Common myeloid progenitor, CD34-positive (primary cell): ENCODE measurements at regions not wholly inside any gene's neighbourhood (a gene's known extent, or its start where the extent isn't known, plus 50 kb on each side); places are given as distances from the start of the nearest gene placed in this dataset.

Experiments
- CTCF ChIA-PET: fragments of 350-600 bp; sonication (Branson Sonifier 250); formaldehyde crosslinking; loops from one replicate; lab custom pipeline; 2021; ENCODE audit warnings: antibody characterized with exemption; lab: Charles Lee
- POLR2A ChIA-PET: fragments of 350-600 bp; sonication (Branson Sonifier 250); formaldehyde crosslinking; loops from one replicate; lab custom pipeline; 2021; ENCODE audit warnings: antibody characterized with exemption; lab: Charles Lee
- DNase-seq, 3 donors: peaks; one replicate each; pipeline versions ENCODE4 v3.0.0 to v3.0.0-alpha.2; 2013
- H3K27ac ChIP-seq, 2 experiments: 1 replicate in 1 of 2; 2 replicates in 1 of 2; pipeline ENCODE4 v1.7.0; 2013; ENCODE audit warnings: inconsistent platforms in 2 of 2, low read length in 2 of 2, mild to moderate bottlenecking in 2 of 2, low read depth in 1 of 2, moderate library complexity in 1 of 2; ENCODE audit not compliant: severe bottlenecking in 2 of 2, insufficient read depth in 1 of 2, poor library complexity in 1 of 2
- H3K27me3 ChIP-seq, 5 experiments: replicated peaks in 2 of 5; 1 replicate in 3 of 5; 2 replicates in 2 of 5; pipeline versions ENCODE4 v1.6.1 to v1.7.0; 2013; ENCODE audit warnings: low read length in 4 of 5, mild to moderate bottlenecking in 2 of 5, moderate library complexity in 2 of 5, inconsistent platforms in 1 of 5; ENCODE audit not compliant: insufficient read depth in 5 of 5, control insufficient read depth in 4 of 5
- H3K36me3 ChIP-seq, 4 experiments: 1 replicate in 2 of 4; 2 replicates in 2 of 4; pipeline versions ENCODE4 v1.6.1 to v1.7.0; 2013; ENCODE audit warnings: low read length in 3 of 4, control low read depth in 1 of 4, mild to moderate bottlenecking in 1 of 4; ENCODE audit not compliant: control insufficient read depth in 4 of 4, insufficient read depth in 4 of 4
- H3K4me1 ChIP-seq, 4 experiments: 1 replicate in 3 of 4; 2 replicates in 1 of 4; pipeline versions ENCODE4 v1.6.1 to v1.7.1; 2013; ENCODE audit warnings: low read length in 3 of 4, mild to moderate bottlenecking in 3 of 4, control low read depth in 1 of 4, inconsistent platforms in 1 of 4, moderate library complexity in 1 of 4; ENCODE audit not compliant: control insufficient read depth in 4 of 4, insufficient read depth in 4 of 4; ENCODE audit errors: control extremely low read depth in 1 of 4
- H3K4me3 ChIP-seq, 7 experiments: 1 replicate in 4 of 7; 2 replicates in 3 of 7; pipeline versions ENCODE4 v1.5.1 to v1.7.0; 2013; ENCODE audit warnings: mild to moderate bottlenecking in 7 of 7, low read length in 6 of 7, moderate library complexity in 6 of 7, inconsistent platforms in 2 of 7, low read depth in 2 of 7, control low read depth in 1 of 7; ENCODE audit not compliant: insufficient read depth in 4 of 7, control insufficient read depth in 1 of 7; ENCODE audit errors: extremely low read depth in 1 of 7
- H3K9me3 ChIP-seq, 5 experiments: 1 replicate in 4 of 5; 2 replicates in 1 of 5; pipeline versions ENCODE4 v1.6.1 to v1.7.1; 2013; ENCODE audit warnings: low read length in 4 of 5, mild to moderate bottlenecking in 2 of 5, inconsistent platforms in 1 of 5, low read depth in 1 of 5, moderate library complexity in 1 of 5; ENCODE audit not compliant: control insufficient read depth in 4 of 5, insufficient read depth in 2 of 5; ENCODE audit errors: control extremely low read depth in 1 of 5
- WGBS: methylation state at CpG from one replicate; pipeline ENCODE4 v1.1.5; 2013; ENCODE audit not compliant: insufficient coverage; 5-methylcytosine and 5-hydroxymethylcytosine counted together

DNA sequence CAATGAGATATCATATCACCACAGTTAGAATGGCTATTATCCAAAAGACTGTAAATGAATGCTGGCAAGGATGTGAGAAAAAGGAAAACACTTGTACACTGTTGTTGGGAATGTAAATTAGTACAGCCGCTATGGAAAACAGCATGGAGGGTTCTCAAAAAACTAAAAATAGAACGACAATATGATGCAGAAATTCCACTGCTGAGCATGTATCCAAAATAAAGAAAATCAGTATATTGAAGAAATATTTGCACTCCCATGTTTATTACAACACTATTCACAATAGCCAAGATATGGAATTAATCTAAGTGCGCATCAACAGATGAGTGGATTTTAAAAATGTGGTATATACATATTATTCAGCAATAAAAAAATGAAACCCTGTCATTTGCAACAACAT lies 898.9 kb upstream of the MAN1A1 start:
- CTCF ChIA-PET, result interaction anchor here (0.8 kb wide), 1 partner anchor 12 kb away, joined by 3 read pairs; no protein-coding TSS in a partner anchor
- WGBS, result 83% methylated on average over 1 of the region's 3 CpGs

DNA sequence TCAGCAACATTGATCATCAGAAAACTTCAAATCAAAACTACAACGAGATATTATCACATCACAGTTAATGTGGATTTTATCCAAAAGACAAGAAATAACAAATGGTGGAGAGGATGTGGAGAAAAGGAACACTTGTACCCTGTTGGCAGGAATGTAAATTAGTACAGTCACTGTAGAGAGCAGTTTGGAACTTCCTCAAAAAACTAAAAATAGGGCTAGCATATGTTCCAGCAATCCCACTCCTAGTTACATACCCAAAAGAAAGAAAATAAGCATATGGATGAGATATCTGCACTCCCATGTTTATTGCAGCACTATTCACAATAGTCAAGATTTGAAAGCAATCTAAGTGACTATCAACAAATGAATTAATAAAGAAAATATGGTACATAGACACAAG lies 887.7 kb upstream of the MAN1A1 start:
- CTCF ChIA-PET, result no interaction called here
- no CpG with 5 or more reads among the region's 1 CpG for WGBS
- Histone ChIP-seq H3K4me3 (no peak overlapping the region), H3K36me3 (no peaks in the 10 kb centered on the region), H3K4me1 (no peaks in the 10 kb centered on the region), H3K9me3 (peaks cover 0 to 14% (median 3%) of the 10 kb centered on the region in 5 experiments), H3K27me3 (no peaks in the 10 kb centered on the region), H3K27ac (no peak overlapping the region)
- POLR2A ChIA-PET, result no interaction called here
- DNase-seq, result no peak

More for the DNA sequence above, 898.9 kb upstream of the MAN1A1 start:
- no peak overlapping the region for H3K27ac ChIP-seq
- H3K27me3 ChIP-seq, result no peaks in the 10 kb centered on the region
- no peaks in the 10 kb centered on the region for H3K4me1 ChIP-seq
- POLR2A ChIA-PET, result no interaction called here
- DNase-seq, result no peak
- H3K4me3 ChIP-seq, result no peak overlapping the region
- H3K36me3 ChIP-seq, result no peaks in the 10 kb centered on the region
- peaks cover 0 to 2% (median 0%) of the 10 kb centered on the region in 5 experiments for H3K9me3 ChIP-seq

DNA sequence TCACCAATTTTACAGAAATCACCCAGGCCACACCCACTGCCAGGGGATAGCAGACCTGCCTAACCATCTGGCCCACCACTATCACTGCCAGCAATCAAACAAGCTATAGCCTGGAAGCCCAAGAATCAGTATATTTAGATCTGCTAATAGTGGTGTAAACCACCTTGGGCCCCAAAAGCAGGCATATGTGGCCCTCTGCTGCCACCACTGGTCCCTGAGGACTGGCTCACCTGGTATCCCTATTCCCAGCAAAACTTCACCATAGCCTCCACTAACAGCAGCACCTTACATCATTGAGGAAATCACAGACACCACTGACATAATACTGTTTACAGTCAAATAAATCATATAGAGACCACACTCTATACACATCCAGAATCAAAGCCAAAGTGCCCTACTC lies 880.4 kb upstream of the MAN1A1 start:
- H3K27ac ChIP-seq, result no peak overlapping the region
- H3K4me1 ChIP-seq, result no peaks in the 10 kb centered on the region
- POLR2A ChIA-PET, result no interaction called here
- no peak for DNase-seq
- CTCF ChIA-PET, result no interaction called here
- peaks cover 0 to 10% (median 3%) of the 10 kb centered on the region in 5 experiments for H3K9me3 ChIP-seq
- H3K36me3 ChIP-seq, result no peaks in the 10 kb centered on the region
- no peak overlapping the region for H3K4me3 ChIP-seq
- H3K27me3 ChIP-seq, result no peaks in the 10 kb centered on the region

DNA sequence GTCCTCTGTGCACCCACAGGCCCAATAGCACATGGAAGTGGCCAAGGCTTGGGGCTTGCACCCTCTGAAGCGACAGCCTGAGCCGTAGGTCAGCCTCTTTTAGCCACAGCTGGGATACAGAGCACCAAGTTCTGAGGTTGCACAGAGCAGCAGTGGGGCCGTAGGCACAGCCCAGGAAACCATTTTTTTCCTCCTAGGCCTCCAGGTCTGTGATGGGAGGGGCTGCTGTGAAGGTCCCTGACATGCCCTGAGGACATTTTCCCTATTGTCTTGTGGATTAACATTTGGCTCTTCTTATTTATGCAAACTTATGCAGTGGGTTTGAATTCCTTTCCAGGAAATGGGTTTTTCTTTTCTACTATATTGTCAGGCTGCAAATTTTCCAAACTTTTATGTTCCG lies 878.7 kb upstream of the MAN1A1 start:
- ChIA-PET POLR2A (no interaction called here), CTCF (no interaction called here)

DNA sequence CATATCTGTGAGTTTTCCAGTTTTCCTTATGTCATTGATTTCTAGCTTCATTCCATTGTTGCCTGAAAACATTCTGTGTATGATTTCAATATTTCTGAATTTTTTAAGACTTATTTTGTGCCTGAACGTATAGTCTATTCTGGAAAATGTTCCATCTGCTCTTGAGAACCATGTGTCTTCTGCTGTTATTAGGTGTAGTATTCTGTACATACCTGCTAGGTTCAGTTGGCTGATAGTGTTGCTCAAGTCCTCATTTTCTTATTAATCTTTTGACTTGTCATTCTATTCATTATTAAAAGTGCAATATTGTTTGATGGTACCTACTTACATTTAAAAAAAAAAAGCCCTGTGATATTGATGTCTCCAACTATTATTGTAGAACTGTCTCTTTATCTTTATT lies 869.8 kb upstream of the MAN1A1 start:
- Histone ChIP-seq H3K4me1 (no peaks in the 10 kb centered on the region), H3K27ac (no peak overlapping the region), H3K36me3 (no peaks in the 10 kb centered on the region), H3K27me3 (no peaks in the 10 kb centered on the region), H3K9me3 (no peaks in the 10 kb centered on the region), H3K4me3 (no peak overlapping the region)
- WGBS, result no CpG with 5 or more reads among the region's 1 CpG
- CTCF ChIA-PET, result interaction anchor here (0.9 kb wide), 1 partner anchor 32 kb away, joined by 3 read pairs; no protein-coding TSS in a partner anchor
- POLR2A ChIA-PET, result no interaction called here
- no peak for DNase-seq

More for the DNA sequence above, 878.7 kb upstream of the MAN1A1 start:
- Histone ChIP-seq H3K9me3 (peaks cover 0 to 1% (median 0%) of the 10 kb centered on the region in 5 experiments), H3K4me1 (no peaks in the 10 kb centered on the region), H3K4me3 (no peak overlapping the region), H3K27me3 (no peaks in the 10 kb centered on the region), H3K27ac (no peak overlapping the region), H3K36me3 (no peaks in the 10 kb centered on the region)
- WGBS, result 96% methylated on average over 4 of the region's 4 CpGs
- no peak for DNase-seq

DNA sequence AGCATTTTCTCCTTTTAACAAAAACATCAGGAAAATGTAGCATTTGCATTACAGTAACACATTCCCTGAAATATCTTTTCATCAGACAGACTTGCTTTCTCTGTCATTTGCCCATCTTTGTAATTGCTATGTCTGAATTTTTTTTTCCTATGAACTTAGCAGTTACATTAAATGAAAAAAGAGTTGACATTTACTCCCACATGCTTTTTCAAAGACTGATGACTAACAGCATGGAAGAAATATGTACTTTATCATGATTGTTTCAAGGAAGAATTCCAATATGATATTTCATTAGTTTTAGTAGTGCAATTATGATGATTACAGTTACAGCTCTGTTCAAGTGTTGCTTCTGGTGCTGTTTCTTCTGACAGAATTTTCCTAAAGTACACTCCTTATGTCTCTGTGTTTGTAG lies 864.5 kb upstream of the MAN1A1 start:
- no peak for DNase-seq
- Histone ChIP-seq H3K4me3 (no peak overlapping the region), H3K4me1 (no peaks in the 10 kb centered on the region), H3K27me3 (no peaks in the 10 kb centered on the region), H3K36me3 (no peaks in the 10 kb centered on the region), H3K9me3 (no peaks in the 10 kb centered on the region), H3K27ac (no peak overlapping the region)
- CTCF ChIA-PET, result no interaction called here
- POLR2A ChIA-PET, result no interaction called here

DNA sequence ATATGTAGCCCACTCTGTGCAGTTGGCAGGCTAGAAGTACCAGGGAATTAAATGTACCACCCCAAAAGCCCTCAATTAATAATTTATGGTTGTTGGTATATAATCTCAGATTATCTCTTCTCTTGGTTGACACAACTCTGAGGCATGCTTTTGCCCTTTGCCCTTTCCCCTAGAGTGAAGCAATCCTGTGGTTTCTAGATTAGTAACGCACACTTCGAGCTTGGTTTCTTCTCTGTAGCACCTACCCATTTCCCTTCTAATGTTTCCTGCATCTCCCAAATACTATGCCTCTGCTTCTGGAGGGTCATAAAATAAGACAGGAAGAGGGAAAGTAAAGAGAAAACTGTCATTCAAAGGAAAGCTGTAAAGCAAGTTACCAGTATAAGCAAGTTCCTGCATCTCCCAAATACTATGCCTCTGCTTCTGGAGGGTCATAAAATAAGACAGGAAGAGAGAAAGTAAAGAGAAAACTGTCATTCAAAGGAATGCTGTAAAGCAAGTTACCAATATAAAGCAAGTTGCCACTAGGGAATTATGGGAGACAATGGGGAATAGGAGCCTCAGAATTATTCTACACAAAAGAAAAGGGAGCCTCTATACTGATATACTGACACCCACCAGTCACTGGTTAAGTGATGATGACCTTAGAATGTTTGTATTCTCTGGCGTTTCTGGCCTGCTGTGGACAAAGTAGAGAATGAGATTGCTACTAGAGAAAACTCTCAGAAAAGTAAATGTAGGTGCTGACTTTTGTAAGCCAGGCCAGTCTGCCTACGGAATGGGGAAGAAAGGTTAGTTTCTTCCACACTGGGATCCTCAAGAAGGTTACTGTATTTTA lies 862.6 kb upstream of the MAN1A1 start:
- Histone ChIP-seq H3K9me3 (no peaks in the 10 kb centered on the region), H3K36me3 (no peaks in the 10 kb centered on the region), H3K27ac (no peak overlapping the region), H3K27me3 (no peaks in the 10 kb centered on the region), H3K4me3 (no peak overlapping the region), H3K4me1 (no peaks in the 10 kb centered on the region)
- 65% methylated on average over 2 of the region's 4 CpGs for WGBS
- ChIA-PET POLR2A (no interaction called here), CTCF (no interaction called here)
- DNase-seq, result no peak
